PFSK-1 (cell line): ENCODE measurements at regions not wholly inside any gene's neighbourhood (a gene's known extent, or its start where the extent isn't known, plus 50 kb on each side); places are given as distances from the start of the nearest gene placed in this dataset.

Experiments used
- FOXP2 ChIP-seq: optimal IDR thresholded peaks from 2 replicates; pipeline ENCODE3; 2011; ENCODE audit warnings: borderline replicate concordance, control low read depth, inconsistent platforms; ENCODE audit not compliant: insufficient read depth; ENCODE audit errors: extremely low read length, extremely low read depth
- POLR2AphosphoS5 ChIP-seq: IDR thresholded peaks from 2 replicates; pipeline ENCODE4 v1.6.1; 2012; ENCODE audit warnings: low read depth, mild to moderate bottlenecking, control low read depth, low read length, moderate library complexity
- REST ChIP-seq, 2 experiments: IDR thresholded peaks; 2 replicates each; pipeline versions ENCODE4 v1.6.1 to v1.8.0; 2011 to 2012; ENCODE audit warnings: low read depth in 2 of 2, low read length in 2 of 2, control low read depth in 1 of 2, inconsistent platforms in 1 of 2, mild to moderate bottlenecking in 1 of 2, moderate library complexity in 1 of 2; ENCODE audit not compliant: insufficient read depth in 1 of 2
- SIN3A ChIP-seq: IDR thresholded peaks from 2 replicates; pipeline ENCODE4 v1.6.1; 2012; ENCODE audit warnings: mild to moderate bottlenecking, low read length, moderate library complexity, borderline replicate concordance; ENCODE audit not compliant: insufficient read depth
- TAF1 ChIP-seq: IDR thresholded peaks from 2 replicates; pipeline ENCODE4 v1.6.1; 2012; ENCODE audit warnings: low read length, control low read depth, borderline replicate concordance; ENCODE audit not compliant: insufficient read depth

DNA sequence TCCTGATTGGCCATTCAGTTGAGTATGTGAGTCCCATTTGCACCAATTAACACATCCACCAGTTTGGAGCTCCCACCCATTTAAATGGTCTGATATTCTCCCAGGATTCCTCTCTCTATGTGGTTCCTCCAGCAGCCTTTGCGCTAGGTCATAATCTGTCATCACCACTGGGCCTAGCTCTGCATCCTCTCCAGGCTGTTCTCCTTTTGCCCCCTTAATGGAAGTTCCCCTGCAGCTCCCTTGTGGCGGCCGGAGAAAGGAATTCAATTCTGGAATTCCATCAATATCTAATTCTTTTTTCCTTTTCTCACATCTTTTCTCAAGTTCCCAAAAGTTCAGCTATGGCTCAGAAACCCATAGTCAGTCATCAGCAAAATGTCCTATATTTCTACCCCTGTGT, 2184.4 kb upstream of the AGA start:
- TF ChIP-seq FOXP2 (no peak), REST (IDR thresholded peaks at IDR 0.05; ENCODE audit: insufficient read depth in 1 of 2, low read depth in 2 of 2, low read length in 2 of 2) (no peak), TAF1 (no peak)

DNA sequence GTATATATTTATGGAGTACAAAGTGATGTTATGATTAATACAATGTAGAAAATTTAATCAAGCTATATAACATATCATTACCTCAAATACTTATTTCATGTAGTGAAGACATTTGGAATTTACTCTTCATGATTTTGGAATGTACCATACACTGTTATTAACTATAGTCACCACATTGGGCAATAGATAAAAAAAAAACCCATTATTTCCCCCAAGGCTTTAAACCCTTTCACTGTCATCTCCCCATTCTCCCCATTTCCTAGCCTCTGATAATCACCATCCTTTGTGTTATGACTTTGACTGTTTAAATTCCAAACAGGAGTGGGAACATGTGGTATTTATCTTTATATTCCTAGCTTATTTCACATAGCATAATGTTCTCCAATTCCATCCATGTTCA, 2189.1 kb upstream of the AGA start:
- TF ChIP-seq FOXP2 = no peak
- TF ChIP-seq TAF1 = no peak
- TF ChIP-seq SIN3A = no peak
- no peak for TF ChIP-seq POLR2AphosphoS5
- no peak for TF ChIP-seq REST (IDR thresholded peaks at IDR 0.05; ENCODE audit: insufficient read depth in 1 of 2, low read depth in 2 of 2, low read length in 2 of 2)

- TF ChIP-seq REST (IDR thresholded peaks at IDR 0.05; ENCODE audit: insufficient read depth in 1 of 2, low read depth in 2 of 2, low read length in 2 of 2) (no peak), TAF1 (no peak), SIN3A (no peak), FOXP2 (no peak), POLR2AphosphoS5 (no peak)
These were observed 2192.6 kb upstream of the AGA start for GRCh38 chr4:179634862-179635261.

GRCh38 chr4:179662522-179662921, 2220.3 kb upstream of the AGA start:
- no peak for TF ChIP-seq POLR2AphosphoS5
- TF ChIP-seq REST (IDR thresholded peaks at IDR 0.05; ENCODE audit: insufficient read depth in 1 of 2, low read depth in 2 of 2, low read length in 2 of 2) = no peak
- TF ChIP-seq TAF1 = no peak
- no peak for TF ChIP-seq SIN3A
- TF ChIP-seq FOXP2 = no peak

DNA sequence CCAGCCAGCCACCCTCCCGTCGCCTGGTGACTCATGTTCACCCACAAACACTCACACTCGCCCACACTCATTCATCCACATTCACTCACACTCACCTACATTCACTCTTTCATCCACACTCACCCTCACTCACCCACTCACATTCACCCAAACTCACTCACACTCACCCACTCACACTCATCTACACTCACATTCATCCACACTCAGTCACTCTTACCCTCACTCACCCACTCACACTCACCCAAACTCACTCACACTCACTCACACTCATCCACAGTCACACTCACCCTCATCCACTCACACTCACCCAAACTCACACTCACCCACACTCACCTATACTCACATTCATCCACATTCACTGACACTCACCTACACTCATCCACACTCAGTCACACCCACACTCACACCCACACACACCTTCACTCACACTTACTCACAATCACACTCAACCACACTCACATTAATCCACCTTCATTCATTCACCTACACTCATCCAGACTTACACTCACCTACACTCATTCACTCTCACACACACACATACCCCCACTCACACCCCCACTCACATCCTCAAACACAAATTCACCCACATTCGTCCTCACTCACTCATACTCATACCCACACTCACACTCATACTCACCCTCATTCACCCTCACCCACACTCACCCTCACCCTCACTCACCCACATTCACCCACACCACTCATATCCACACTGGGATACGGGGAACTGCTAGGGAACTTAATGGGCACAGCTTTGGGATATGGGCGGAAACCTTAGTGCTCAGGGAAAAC, 2221.6 kb upstream of the AGA start:
- TF ChIP-seq SIN3A = no peak
- TF ChIP-seq FOXP2 = no peak
- no peak for TF ChIP-seq POLR2AphosphoS5
- no peak for TF ChIP-seq TAF1
- TF ChIP-seq REST (IDR thresholded peaks at IDR 0.05; ENCODE audit: insufficient read depth in 1 of 2, low read depth in 2 of 2, low read length in 2 of 2) = no peak
